ENCODE measurements at regions not wholly inside any gene's neighbourhood (a gene's known extent, or its start where the extent isn't known, plus 50 kb on each side); places are given as distances from the start of the nearest gene placed in this dataset.

- DNase-seq (ENCODE audit: insufficient read length, low spot score, missing footprints), result no peak
- Histone ChIP-seq H3K79me2 (ENCODE audit: insufficient read depth, low read length) (no peaks in the 10 kb centered on the region), H3K4me3 (ENCODE audit: insufficient read depth, low read length) (no peak overlapping the region), H3K4me2 (ENCODE audit: insufficient read depth, low read length) (no peak overlapping the region), H2AFZ (ENCODE audit: low read length) (no peak overlapping the region), H3K9me3 (ENCODE audit: low read depth, low read length) (peaks cover 2% of the 10 kb centered on the region), H3K27ac (ENCODE audit: low read depth, low read length) (no peak overlapping the region), H3K4me1 (ENCODE audit: insufficient read depth, low read length) (no peaks in the 10 kb centered on the region), H3K27me3 (ENCODE audit: insufficient read depth, low read length) (no peaks in the 10 kb centered on the region), H4K20me1 (ENCODE audit: insufficient read depth, low read length) (no peaks in the 10 kb centered on the region), H3K36me3 (ENCODE audit: insufficient read depth, low read length) (no peaks in the 10 kb centered on the region)
- TF ChIP-seq, protein P1, sequence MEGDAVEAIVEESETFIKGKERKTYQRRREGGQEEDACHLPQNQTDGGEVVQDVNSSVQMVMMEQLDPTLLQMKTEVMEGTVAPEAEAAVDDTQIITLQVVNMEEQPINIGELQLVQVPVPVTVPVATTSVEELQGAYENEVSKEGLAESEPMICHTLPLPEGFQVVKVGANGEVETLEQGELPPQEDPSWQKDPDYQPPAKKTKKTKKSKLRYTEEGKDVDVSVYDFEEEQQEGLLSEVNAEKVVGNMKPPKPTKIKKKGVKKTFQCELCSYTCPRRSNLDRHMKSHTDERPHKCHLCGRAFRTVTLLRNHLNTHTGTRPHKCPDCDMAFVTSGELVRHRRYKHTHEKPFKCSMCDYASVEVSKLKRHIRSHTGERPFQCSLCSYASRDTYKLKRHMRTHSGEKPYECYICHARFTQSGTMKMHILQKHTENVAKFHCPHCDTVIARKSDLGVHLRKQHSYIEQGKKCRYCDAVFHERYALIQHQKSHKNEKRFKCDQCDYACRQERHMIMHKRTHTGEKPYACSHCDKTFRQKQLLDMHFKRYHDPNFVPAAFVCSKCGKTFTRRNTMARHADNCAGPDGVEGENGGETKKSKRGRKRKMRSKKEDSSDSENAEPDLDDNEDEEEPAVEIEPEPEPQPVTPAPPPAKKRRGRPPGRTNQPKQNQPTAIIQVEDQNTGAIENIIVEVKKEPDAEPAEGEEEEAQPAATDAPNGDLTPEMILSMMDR (IDR thresholded peaks at IDR 0.05; ENCODE audit: extremely low read depth, low read depth, low read length), result no peak
These were observed 317.1 kb downstream of the ARRDC4 start for GRCh38 chr15:98277602-98278001.

GRCh38 chr15:98280284-98280975 lies 319.9 kb downstream of the ARRDC4 start:
- TF ChIP-seq, protein P1 (IDR thresholded peaks at IDR 0.05; ENCODE audit: extremely low read depth, low read depth, low read length), result no peak
- peaks cover 2% of the 10 kb centered on the region for H3K9me3 ChIP-seq (ENCODE audit: low read depth, low read length)

DNA sequence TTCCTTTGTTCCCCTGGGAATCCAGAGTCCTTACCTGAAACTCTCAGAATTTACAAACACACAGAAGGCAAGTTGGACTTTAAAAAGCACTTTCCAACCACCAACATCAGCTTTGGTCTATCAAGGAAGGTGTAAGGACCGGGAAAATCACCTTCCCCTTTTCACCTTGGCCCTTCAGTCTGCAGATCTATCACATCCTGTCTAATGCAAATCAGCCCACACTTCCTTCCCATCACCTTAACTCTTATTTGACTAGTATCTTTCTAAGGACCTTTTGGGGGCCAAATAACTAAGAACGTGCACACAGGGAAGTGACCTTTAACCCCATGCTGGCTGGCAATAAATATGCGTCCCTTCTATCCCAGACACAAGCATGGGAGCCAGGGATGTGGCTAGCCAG lies 320.6 kb downstream of the ARRDC4 start:
- Histone ChIP-seq H4K20me1 (ENCODE audit: insufficient read depth, low read length) (no peaks in the 10 kb centered on the region), H3K27me3 (ENCODE audit: insufficient read depth, low read length) (no peaks in the 10 kb centered on the region), H3K4me1 (ENCODE audit: insufficient read depth, low read length) (no peaks in the 10 kb centered on the region), H3K9me3 (ENCODE audit: low read depth, low read length) (no peaks in the 10 kb centered on the region), H3K4me3 (ENCODE audit: insufficient read depth, low read length) (no peak overlapping the region), H3K36me3 (ENCODE audit: insufficient read depth, low read length) (no peaks in the 10 kb centered on the region), H2AFZ (ENCODE audit: low read length) (no peak overlapping the region), H3K27ac (ENCODE audit: low read depth, low read length) (no peak overlapping the region), H3K79me2 (ENCODE audit: insufficient read depth, low read length) (no peaks in the 10 kb centered on the region), H3K4me2 (ENCODE audit: insufficient read depth, low read length) (no peak overlapping the region)
- DNase-seq (ENCODE audit: insufficient read length, low spot score, missing footprints), result no peak
- TF ChIP-seq, protein P1 (IDR thresholded peaks at IDR 0.05; ENCODE audit: extremely low read depth, low read depth, low read length), result no peak

More at GRCh38 chr15:98280284-98280975, 319.9 kb downstream of the ARRDC4 start:
- Histone ChIP-seq H3K4me1 (ENCODE audit: insufficient read depth, low read length) (no peaks in the 10 kb centered on the region), H3K4me2 (ENCODE audit: insufficient read depth, low read length) (no peak overlapping the region), H2AFZ (ENCODE audit: low read length) (no peak overlapping the region), H3K36me3 (ENCODE audit: insufficient read depth, low read length) (no peaks in the 10 kb centered on the region), H3K4me3 (ENCODE audit: insufficient read depth, low read length) (no peak overlapping the region), H3K27me3 (ENCODE audit: insufficient read depth, low read length) (no peaks in the 10 kb centered on the region), H3K27ac (ENCODE audit: low read depth, low read length) (no peak overlapping the region), H3K79me2 (ENCODE audit: insufficient read depth, low read length) (no peaks in the 10 kb centered on the region), H4K20me1 (ENCODE audit: insufficient read depth, low read length) (no peaks in the 10 kb centered on the region)
- no peak for DNase-seq (ENCODE audit: insufficient read length, low spot score, missing footprints)

- Histone ChIP-seq H4K20me1 (ENCODE audit: insufficient read depth, low read length) (no peaks in the 10 kb centered on the region), H3K36me3 (ENCODE audit: insufficient read depth, low read length) (no peaks in the 10 kb centered on the region), H2AFZ (ENCODE audit: low read length) (no peak overlapping the region), H3K27me3 (ENCODE audit: insufficient read depth, low read length) (no peaks in the 10 kb centered on the region), H3K27ac (ENCODE audit: low read depth, low read length) (no peak overlapping the region), H3K9me3 (ENCODE audit: low read depth, low read length) (no peaks in the 10 kb centered on the region), H3K4me1 (ENCODE audit: insufficient read depth, low read length) (no peaks in the 10 kb centered on the region), H3K79me2 (ENCODE audit: insufficient read depth, low read length) (no peaks in the 10 kb centered on the region), H3K4me2 (ENCODE audit: insufficient read depth, low read length) (no peak overlapping the region), H3K4me3 (ENCODE audit: insufficient read depth, low read length) (no peak overlapping the region)
- DNase-seq (ENCODE audit: insufficient read length, low spot score, missing footprints), result no peak
- TF ChIP-seq, protein P1 (IDR thresholded peaks at IDR 0.05; ENCODE audit: extremely low read depth, low read depth, low read length), result no peak
These were observed 322.3 kb downstream of the ARRDC4 start for GRCh38 chr15:98282656-98283332.

All from osteoblast (primary cell).